ENCODE measurements at regions not wholly inside any gene's neighbourhood (a gene's known extent, or its start where the extent isn't known, plus 50 kb on each side); places are given as distances from the start of the nearest gene placed in this dataset.
"Not testable (repeated sequence)": the region's sequence is repeated elsewhere in the genome, so short reads cannot be mapped to it uniquely, and the experiment has no call there.

DNA sequence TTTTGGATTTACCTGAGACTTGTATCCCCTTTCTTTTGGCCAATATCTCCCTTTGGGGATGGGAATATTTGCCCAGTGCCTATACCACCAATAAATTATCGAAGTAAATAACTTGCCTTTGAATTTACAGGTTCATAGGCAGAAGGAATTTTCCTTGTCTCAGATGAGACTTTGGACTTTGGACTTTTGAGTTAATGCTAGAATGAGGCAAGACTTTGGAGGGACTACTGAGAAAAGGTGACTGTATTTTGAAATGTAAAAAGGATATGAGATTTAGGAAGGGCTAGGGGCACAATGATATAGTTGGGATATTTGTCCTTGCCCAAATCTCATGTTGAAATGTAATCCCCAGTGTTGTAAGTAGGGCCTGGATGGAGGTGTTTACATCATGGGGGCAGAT, 384.5 kb upstream of the GHITM start:
- H3K4me3 Mint-ChIP-seq = no peak overlapping the region
- H3K36me3 Mint-ChIP-seq (ENCODE audit: low read depth) = no peaks in the 10 kb centered on the region
- intact Hi-C loops (cut with micrococcal nuclease) = no loop called here
- H3K4me1 Mint-ChIP-seq (ENCODE audit: low read depth) = no peaks in the 10 kb centered on the region
- no peak overlapping the region for H3K27ac Mint-ChIP-seq
- peaks cover 69% of the 10 kb centered on the region for H3K9me3 Mint-ChIP-seq
- H3K27me3 Mint-ChIP-seq = no peaks in the 10 kb centered on the region

- Mint-ChIP-seq H3K36me3 (ENCODE audit: low read depth) (no peaks in the 10 kb centered on the region), H3K27me3 (no peaks in the 10 kb centered on the region), H3K4me3 (no peak overlapping the region), H3K9me3 (peaks cover 16% of the 10 kb centered on the region), H3K27ac (no peak overlapping the region), H3K4me1 (ENCODE audit: low read depth) (no peaks in the 10 kb centered on the region)
- intact Hi-C loops (cut with micrococcal nuclease) = no loop called here
Observed at GRCh38 chr10:83760142-83760541, 379.2 kb upstream of the GHITM start.

DNA sequence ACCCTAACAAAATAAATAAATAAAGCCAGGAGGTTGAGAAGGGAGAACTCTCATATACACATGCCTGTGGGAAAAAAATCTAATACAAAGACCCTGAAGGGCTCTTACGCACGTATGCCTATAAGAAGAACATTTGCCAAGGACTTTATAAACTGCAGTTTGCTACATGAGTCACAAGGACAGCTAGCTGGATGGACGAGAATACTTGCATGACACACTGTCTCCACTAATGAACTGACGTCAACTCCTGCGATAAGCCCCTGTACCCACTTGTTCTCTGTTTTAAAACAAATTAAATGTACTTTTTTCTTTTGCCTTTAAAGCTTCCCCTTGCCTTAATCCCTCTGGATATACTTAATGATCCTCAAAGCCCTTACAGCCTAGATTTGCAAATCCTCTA, 374.6 kb upstream of the GHITM start:
- H3K4me3 Mint-ChIP-seq = no peak overlapping the region
- H3K27me3 Mint-ChIP-seq = no peaks in the 10 kb centered on the region
- H3K4me1 Mint-ChIP-seq (ENCODE audit: low read depth) = no peaks in the 10 kb centered on the region
- H3K27ac Mint-ChIP-seq = no peak overlapping the region
- intact Hi-C loops (cut with micrococcal nuclease) = no loop called here
- no peaks in the 10 kb centered on the region for H3K36me3 Mint-ChIP-seq (ENCODE audit: low read depth)
- H3K9me3 Mint-ChIP-seq = peaks cover 10% of the 10 kb centered on the region

DNA sequence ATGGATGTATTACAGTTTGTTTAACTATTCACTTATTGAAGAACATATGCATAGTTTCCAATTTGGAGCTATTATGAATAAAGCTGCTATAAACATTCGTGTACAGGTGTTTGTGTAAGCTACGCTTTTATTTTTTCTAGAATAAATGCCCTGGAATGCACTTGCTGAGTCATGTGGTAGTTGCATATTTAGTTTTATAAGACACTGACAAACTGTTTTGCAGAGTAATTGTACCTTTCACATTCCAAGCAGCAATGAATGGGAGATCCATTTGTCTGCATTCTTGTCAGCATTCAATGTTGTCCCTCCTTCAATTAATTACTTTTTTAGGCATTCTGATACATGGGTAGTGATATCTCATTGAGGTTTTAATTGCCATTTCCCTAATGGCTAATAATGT, 373.6 kb upstream of the GHITM start:
- no peaks in the 10 kb centered on the region for H3K4me1 Mint-ChIP-seq (ENCODE audit: low read depth)

GRCh38 chr10:83769281-83769820, 370.0 kb upstream of the GHITM start:
- Mint-ChIP-seq H3K4me3 (no peak overlapping the region), H3K27ac (no peak overlapping the region), H3K27me3 (no peaks in the 10 kb centered on the region), H3K4me1 (ENCODE audit: low read depth) (no peaks in the 10 kb centered on the region), H3K36me3 (ENCODE audit: low read depth) (no peaks in the 10 kb centered on the region), H3K9me3 (peaks cover 40% of the 10 kb centered on the region)
- intact Hi-C loops (cut with micrococcal nuclease) = no loop called here

More for the DNA sequence above, 373.6 kb upstream of the GHITM start:
- Mint-ChIP-seq H3K27me3 (no peaks in the 10 kb centered on the region), H3K27ac (no peak overlapping the region), H3K36me3 (ENCODE audit: low read depth) (no peaks in the 10 kb centered on the region), H3K9me3 (peaks cover 16% of the 10 kb centered on the region), H3K4me3 (no peak overlapping the region)
- intact Hi-C loops (cut with micrococcal nuclease) = no loop called here

GRCh38 chr10:83786701-83787100, 352.6 kb upstream of the GHITM start:
- H3K36me3 Mint-ChIP-seq (ENCODE audit: low read depth); H3K4me1 Mint-ChIP-seq (ENCODE audit: low read depth); H3K27ac Mint-ChIP-seq; H3K27me3 Mint-ChIP-seq; intact Hi-C loops (cut with micrococcal nuclease); H3K4me3 Mint-ChIP-seq: not testable (repeated sequence)
- peaks cover 45% of the 10 kb centered on the region for H3K9me3 Mint-ChIP-seq

DNA sequence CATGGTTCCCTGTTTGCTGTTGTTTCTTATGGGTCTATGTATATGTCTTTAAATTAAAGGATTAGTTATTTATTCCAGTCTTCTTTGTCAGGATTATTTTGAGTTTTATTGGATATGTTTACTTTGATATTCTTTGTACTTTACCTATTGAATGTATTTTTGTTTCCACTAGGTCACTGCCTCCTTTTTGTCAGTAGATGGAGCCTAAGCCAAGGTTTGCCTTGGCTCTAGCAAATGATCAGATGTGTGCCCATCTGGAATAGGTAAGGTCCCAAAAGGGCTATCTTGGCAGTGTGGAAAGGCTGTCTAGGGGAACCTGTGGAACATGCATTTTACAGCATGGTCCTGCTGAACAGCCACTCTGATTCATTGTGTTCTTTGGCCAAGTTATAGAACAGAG, 337.3 kb upstream of the GHITM start:
- Mint-ChIP-seq H3K4me1 (ENCODE audit: low read depth) (no peaks in the 10 kb centered on the region), H3K4me3 (no peak overlapping the region), H3K27me3 (no peaks in the 10 kb centered on the region), H3K36me3 (ENCODE audit: low read depth) (no peaks in the 10 kb centered on the region), H3K9me3 (no peaks in the 10 kb centered on the region), H3K27ac (no peak overlapping the region)
- intact Hi-C loops (cut with micrococcal nuclease) = no loop called here

- H3K4me1 Mint-ChIP-seq (ENCODE audit: low read depth) = no peaks in the 10 kb centered on the region
- H3K9me3 Mint-ChIP-seq = no peaks in the 10 kb centered on the region
- no peak overlapping the region for H3K4me3 Mint-ChIP-seq
- no peaks in the 10 kb centered on the region for H3K36me3 Mint-ChIP-seq (ENCODE audit: low read depth)
- H3K27ac Mint-ChIP-seq = no peak overlapping the region
- H3K27me3 Mint-ChIP-seq = no peaks in the 10 kb centered on the region
- intact Hi-C loops (cut with micrococcal nuclease) = no loop called here
Observed at GRCh38 chr10:83806717-83807116, 332.6 kb upstream of the GHITM start.

GRCh38 chr10:83809001-83809400, 330.3 kb upstream of the GHITM start:
- Mint-ChIP-seq H3K27ac (no peak overlapping the region), H3K4me3 (no peak overlapping the region), H3K36me3 (ENCODE audit: low read depth) (no peaks in the 10 kb centered on the region), H3K9me3 (no peaks in the 10 kb centered on the region), H3K4me1 (ENCODE audit: low read depth) (no peaks in the 10 kb centered on the region), H3K27me3 (no peaks in the 10 kb centered on the region)
- intact Hi-C loops (cut with micrococcal nuclease) = no loop called here

DNA sequence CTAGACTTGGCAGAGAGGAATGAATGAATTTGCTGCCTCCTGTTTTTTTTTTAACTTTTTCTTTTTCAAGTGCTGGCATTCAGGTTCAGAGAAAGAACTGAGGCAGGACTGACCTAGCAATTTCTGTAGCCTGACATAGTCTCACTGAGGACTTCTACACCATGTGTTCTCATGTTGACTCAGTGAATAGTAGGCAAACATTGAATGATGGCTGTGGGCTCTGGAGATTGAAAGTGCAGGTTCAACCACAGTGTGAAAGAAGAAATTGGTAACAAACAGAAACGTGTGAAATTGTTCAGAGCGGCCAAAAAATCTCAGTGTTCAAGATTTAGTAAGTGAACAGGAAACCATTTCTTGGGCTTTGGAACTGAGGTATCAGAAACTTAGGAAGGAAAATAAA, 322.4 kb upstream of the GHITM start:
- Mint-ChIP-seq H3K36me3 (ENCODE audit: low read depth) (no peaks in the 10 kb centered on the region), H3K27me3 (no peaks in the 10 kb centered on the region), H3K27ac (no peak overlapping the region), H3K9me3 (no peaks in the 10 kb centered on the region), H3K4me3 (no peak overlapping the region), H3K4me1 (ENCODE audit: low read depth) (no peaks in the 10 kb centered on the region)
- intact Hi-C loops (cut with micrococcal nuclease) = no loop called here

DNA sequence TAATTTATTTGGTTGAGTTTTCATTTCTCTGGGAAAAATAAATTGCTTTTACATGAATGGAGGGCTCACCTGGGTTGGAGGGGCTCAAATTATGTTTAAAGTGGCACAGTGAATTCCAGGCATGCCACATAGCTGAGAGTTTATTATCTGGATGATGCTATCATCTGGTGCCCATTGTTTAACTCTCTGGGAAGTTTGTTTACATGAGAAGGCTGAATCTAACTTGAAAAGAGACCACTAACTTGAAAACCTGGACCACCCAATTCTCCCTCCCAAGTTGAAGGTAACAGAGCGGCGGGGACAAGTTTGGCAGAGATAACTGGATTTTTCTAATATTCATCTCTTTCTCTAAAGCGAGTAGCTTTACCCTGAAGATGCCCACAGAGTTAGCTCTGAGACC, 321.5 kb upstream of the GHITM start:
- Mint-ChIP-seq H3K4me3 (no peak overlapping the region), H3K4me1 (ENCODE audit: low read depth) (no peaks in the 10 kb centered on the region), H3K27me3 (no peaks in the 10 kb centered on the region), H3K36me3 (ENCODE audit: low read depth) (no peaks in the 10 kb centered on the region), H3K9me3 (no peaks in the 10 kb centered on the region), H3K27ac (no peak overlapping the region)
- intact Hi-C loops (cut with micrococcal nuclease) = no loop called here

DNA sequence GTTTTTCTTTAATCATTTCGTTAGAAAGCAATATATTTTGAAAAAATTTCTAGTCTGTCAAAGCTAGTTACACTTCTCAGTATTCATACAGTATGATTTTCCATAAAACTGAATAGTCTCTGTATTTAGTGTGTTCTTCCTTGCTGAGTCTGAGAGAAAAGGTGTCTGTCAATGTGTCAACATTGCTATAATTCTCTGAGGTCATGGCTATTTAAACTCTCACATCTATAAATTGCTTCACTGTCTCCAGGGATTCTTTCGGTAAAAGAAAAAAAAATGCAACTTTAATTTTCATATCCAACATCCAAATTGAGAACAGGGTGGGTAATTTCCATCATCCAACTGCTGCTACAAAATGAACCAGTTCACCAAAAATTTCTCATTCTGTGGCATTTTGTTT, 319.7 kb upstream of the GHITM start:
- Mint-ChIP-seq H3K9me3 (no peaks in the 10 kb centered on the region), H3K27me3 (no peaks in the 10 kb centered on the region), H3K27ac (no peak overlapping the region), H3K4me3 (no peak overlapping the region), H3K36me3 (ENCODE audit: low read depth) (no peaks in the 10 kb centered on the region), H3K4me1 (ENCODE audit: low read depth) (no peaks in the 10 kb centered on the region)
- intact Hi-C loops (cut with micrococcal nuclease) = no loop called here

DNA sequence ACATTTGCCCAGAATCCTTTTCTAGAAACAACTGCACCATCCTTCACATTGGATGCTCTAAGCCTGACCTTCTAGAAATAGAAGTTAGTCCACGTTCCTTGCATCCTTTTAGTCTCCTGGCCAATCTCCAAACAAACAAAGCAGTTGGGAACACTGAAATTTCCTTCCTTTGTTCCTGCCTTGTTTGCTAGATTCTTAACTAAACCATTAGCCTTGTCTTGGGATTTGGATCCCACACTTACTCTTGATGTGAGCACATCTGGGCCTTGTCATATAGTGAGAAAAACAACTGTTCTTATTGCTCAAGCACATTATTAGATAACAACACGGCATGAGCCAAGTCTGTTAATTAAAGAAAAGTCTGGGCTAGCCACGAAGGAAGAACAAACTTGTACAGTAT, 319.3 kb upstream of the GHITM start:
- Mint-ChIP-seq H3K9me3 (no peaks in the 10 kb centered on the region), H3K4me3 (no peak overlapping the region), H3K27ac (no peak overlapping the region), H3K27me3 (no peaks in the 10 kb centered on the region), H3K4me1 (ENCODE audit: low read depth) (no peaks in the 10 kb centered on the region), H3K36me3 (ENCODE audit: low read depth) (no peaks in the 10 kb centered on the region)
- intact Hi-C loops (cut with micrococcal nuclease) = no loop called here

- Mint-ChIP-seq H3K4me1 (ENCODE audit: low read depth) (no peaks in the 10 kb centered on the region), H3K27me3 (no peaks in the 10 kb centered on the region), H3K4me3 (no peak overlapping the region), H3K36me3 (ENCODE audit: low read depth) (no peaks in the 10 kb centered on the region), H3K9me3 (no peaks in the 10 kb centered on the region), H3K27ac (no peak overlapping the region)
- intact Hi-C loops (cut with micrococcal nuclease) = no loop called here
Observed at GRCh38 chr10:83824099-83824498, 315.2 kb upstream of the GHITM start.

DNA sequence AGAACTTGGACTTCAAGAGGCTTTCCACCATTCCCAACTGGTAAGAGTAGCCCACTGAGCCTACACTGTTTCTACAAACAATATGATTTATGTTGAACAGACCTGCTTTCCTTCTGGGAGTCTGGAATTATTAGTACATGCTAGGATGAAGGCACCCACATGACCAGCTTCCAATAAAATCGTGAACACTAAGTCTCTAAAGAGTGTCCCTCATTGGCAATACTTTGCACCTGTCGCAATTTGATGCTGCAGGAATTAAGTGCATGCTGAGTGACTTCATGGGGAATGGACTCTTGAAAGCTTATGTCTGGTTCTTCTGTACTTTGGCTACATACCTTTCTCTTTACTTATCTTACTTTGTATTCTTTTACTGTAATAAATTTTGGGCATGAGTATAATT, 305.2 kb upstream of the GHITM start:
- H3K9me3 Mint-ChIP-seq = no peaks in the 10 kb centered on the region
- no peaks in the 10 kb centered on the region for H3K36me3 Mint-ChIP-seq (ENCODE audit: low read depth)
- H3K27me3 Mint-ChIP-seq = no peaks in the 10 kb centered on the region
- no peak overlapping the region for H3K27ac Mint-ChIP-seq
- intact Hi-C loops (cut with micrococcal nuclease) = no loop called here
- H3K4me1 Mint-ChIP-seq (ENCODE audit: low read depth) = no peaks in the 10 kb centered on the region
- H3K4me3 Mint-ChIP-seq = no peak overlapping the region
